NCI-H524 (cell line): ENCODE measurements at regions not wholly inside any gene's neighbourhood (a gene's known extent, or its start where the extent isn't known, plus 50 kb on each side); places are given as distances from the start of the nearest gene placed in this dataset.

Source experiments
- DNase-seq, 2 experiments: peaks; one replicate each; lab custom pipeline; 2025; lab: John Stamatoyannopoulos, UW

GRCh38 chr5:133773247-133774202, 161.2 kb upstream of the FSTL4 start:
- no peak for DNase-seq

GRCh38 chr5:133769842-133770241, 157.5 kb upstream of the FSTL4 start:
- DNase-seq, result no peak

DNA sequence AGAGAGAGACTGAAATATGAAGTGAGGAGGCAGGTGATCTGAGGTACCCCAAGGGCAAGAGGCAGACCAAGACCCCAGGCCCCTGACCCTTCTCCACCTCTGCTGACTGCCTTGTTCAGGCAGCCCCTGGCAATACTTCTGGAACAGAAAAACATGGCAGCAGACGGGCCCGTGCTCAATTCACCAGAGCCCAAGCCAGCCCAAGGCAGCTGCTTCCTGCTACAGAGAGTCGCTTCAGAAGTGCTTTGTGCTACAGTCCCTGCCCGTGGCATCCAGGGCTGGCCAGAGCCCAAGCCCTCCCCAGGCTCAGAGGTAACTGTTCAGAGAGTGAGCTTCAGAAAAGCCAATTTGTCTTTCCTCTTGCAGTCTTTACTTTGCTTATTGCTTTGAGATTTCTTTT, 151.4 kb upstream of the FSTL4 start:
- DNase-seq, result peak in 1 of 2 experiments; percentile 26

DNA sequence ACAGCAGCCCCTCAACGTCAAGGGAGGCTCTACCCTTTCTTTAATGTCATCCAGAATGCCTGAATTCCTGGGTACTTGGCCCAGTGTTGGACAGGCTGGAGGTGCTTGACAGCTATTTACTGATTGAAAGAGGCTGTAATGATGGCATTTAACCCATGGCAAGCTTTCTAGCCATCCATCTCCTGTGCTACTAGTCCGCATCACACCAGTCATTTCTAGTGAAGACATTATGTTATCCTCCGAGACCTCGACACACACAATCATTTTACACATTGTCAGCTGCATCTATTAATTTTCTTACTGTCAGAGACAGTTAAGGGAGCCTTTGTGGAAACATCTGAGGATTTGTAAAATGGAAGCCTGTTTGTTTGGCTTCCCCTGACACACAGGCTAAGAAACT, 149.3 kb upstream of the FSTL4 start:
- DNase-seq, result no peak

- DNase-seq, result no peak
Measured at GRCh38 chr5:133760532-133760931, 148.2 kb upstream of the FSTL4 start.

- DNase-seq, result no peak
Measured at GRCh38 chr5:133758641-133759040, 146.3 kb upstream of the FSTL4 start.

- DNase-seq, result no peak
Measured at GRCh38 chr5:133757396-133757945, 145.1 kb upstream of the FSTL4 start.

- no peak for DNase-seq
Measured at GRCh38 chr5:133756756-133757155, 144.4 kb upstream of the FSTL4 start.

DNA sequence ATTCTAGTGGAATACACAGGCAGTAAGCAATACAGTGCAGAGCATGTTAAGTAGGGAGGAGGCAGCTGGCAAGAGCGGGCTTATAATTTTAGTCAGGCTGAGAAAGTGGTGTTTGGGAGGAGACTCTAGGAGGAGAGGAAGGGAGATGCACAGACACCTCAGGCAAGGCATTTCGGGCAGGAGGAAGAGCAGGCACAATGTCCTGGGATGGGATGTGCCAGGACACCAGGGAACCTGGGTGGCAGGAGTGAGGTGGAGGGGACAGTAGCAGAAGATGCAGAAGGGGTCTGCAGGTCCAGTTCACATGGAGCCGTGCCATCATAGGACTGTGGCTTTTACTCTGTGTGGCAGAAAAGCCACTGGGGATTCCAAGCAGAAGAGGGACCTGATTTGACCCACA, 143.7 kb upstream of the FSTL4 start:
- DNase-seq, result no peak

DNA sequence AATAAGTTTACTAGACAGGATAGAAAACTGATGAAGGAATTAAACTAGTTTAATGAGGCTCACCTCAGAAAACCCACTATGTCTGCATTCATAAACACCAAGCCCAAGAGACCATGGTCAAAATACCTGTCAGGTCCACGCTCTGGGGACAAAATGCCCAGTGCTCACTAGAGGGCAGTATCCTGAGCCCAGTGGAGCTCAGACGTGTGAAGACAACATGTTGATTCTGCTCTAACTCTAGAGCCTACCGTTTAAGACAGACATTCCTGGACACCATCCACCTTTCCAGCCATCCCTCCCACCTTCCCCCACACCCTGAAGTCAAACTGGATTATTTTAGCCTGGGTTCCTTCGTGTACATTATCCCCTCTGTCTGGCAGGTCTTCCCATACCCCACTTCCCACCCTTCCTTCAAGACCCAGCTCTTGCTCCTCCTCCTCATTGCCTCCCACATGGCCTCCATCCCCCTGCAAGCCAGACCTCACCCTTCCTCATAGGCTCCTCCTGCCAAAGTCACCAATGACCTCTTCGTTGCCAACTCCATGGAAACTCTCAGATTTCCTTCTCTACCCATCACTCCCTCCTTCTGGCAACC, 142.3 kb upstream of the FSTL4 start:
- peak in 1 of 2 experiments; percentile 39 for DNase-seq

- no peak for DNase-seq
Measured at GRCh38 chr5:133753856-133754255, 141.5 kb upstream of the FSTL4 start.

DNA sequence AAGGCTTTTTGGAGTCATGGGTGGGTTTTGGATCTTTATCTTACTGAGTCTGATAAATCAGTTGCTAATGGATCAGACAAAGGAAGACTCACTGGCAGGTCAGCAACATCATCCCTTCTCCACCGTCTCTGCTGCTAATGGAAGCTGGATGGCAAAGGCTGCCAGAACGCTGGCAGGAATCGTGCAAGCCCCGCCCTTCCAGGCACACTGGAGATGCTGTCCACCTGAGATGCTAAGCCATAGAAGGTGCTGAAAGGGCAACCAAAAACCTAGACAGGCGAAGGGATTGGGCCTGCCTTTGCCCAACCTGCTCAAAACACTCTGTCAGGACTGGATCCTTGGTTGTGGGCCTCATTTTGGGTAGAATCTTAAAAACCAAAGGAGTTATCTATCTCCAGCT, 139.5 kb upstream of the FSTL4 start:
- no peak for DNase-seq

- peak; percentile 27 to 76 for DNase-seq
Measured at GRCh38 chr5:133751421-133751820, 139.1 kb upstream of the FSTL4 start.

- DNase-seq, result no peak
Measured at GRCh38 chr5:133750856-133751255, 138.5 kb upstream of the FSTL4 start.

- no peak for DNase-seq
Measured at GRCh38 chr5:133750356-133750755, 138.0 kb upstream of the FSTL4 start.

DNA sequence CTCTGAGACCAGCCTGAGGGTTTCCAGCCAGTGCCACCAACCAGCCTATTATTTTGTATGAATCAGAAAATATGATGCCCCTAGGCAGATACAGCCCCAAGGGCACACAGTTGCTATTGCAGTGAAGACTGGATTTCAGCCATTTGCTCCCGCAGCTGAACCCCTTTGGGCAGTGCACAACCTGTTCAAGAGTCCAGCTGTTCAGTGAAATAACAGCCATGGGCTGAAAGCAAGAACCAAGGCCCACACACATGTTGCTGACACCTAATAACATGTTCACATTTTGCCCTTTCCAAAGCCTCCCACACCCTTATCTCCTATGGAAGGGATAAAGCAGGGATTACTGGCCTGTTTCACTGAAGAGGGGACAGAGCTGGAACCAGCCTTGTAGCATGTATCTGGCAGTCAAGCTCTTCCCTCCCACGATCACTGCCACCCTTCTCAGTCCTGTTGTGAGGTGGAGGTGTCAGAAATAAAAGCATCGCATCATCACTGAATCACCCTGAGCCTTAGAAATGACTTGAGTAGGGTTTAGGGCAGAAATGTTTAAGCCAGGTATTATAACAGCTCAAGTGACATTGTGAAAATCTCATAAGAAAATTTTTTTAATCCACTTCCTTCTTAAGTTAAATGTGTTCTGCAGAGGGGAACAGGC, 137.1 kb upstream of the FSTL4 start:
- peak in 1 of 2 experiments; percentile 55 for DNase-seq

DNA sequence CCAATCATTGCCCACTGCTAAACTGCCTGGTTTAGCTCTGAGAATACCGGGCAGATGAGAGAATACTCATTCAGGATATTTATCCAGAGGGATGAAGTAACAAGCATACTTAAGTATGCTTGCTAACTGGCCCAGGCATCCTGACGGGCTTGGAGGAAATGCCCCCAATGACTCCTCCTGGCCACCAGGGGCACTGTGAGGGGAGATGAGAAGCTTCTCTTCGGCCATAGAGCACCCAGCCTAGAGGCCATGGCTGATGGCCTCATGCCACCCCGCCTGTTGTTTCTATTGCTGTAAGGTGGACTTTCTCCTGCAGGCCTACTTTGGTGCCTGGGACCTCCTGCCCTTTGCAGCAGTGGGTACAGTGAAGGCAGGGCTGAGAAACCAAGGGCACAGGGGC, 134.5 kb upstream of the FSTL4 start:
- no peak for DNase-seq

DNA sequence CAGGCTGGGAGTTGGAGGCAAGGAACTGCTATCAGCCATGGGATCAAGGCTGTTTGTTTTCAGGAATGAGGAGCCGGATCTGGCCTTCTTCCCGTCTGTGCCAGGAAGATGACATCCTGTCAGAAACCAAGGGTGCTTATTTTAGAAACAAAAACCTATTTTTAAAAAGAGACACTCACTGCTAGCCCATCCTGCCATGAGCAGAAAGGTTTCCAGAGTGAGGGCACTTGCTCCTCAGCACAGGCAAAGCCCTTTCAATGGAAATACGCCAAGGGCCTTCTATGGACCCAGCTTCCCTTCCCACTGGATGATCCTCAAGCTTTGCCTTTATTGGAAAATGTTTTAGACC, 132.6 kb upstream of the FSTL4 start:
- no peak for DNase-seq

GRCh38 chr5:133744051-133744959, 132.0 kb upstream of the FSTL4 start:
- no peak for DNase-seq

- DNase-seq, result no peak
Measured at GRCh38 chr5:133742431-133742988, 130.2 kb upstream of the FSTL4 start.

DNA sequence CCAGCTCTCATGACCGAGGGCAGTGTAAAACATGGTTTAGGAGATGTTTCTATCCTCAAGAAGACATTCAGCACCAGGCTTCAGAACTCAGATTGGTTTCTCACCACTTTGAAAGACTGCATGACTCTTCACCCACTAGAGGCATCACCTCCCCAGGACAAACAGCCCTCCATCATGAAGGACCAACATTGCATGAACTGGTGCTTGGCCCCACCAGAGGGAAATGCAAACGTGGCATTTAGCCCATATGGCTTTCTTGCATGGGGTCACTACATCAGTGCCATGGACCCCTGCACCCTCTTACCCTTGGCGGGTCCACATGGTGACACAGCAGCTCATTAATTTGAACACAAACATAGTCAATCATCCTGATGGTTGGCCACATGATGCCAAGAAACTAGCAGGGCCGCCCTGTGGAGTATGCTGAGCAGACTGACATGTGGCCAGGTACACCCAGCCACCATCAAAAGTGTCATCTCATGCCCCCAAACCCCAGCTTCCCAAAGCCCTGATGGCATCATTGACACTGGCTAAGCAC, 129.5 kb upstream of the FSTL4 start:
- no peak for DNase-seq
